RCC 7860 (cell line): ENCODE measurements at regions not wholly inside any gene's neighbourhood (a gene's known extent, or its start where the extent isn't known, plus 50 kb on each side); places are given as distances from the start of the nearest gene placed in this dataset.
"Not testable (repeated sequence)": the region's sequence is repeated elsewhere in the genome, so short reads cannot be mapped to it uniquely, and the experiment has no call there.

Experiments
- DNase-seq: peaks from one replicate; pipeline ENCODE4 v3.0.0-alpha.2; 2015; ENCODE audit warnings: low spot score
- FAIRE-seq: peaks from 2 replicates; lab custom pipeline; 2012; peaks lifted over from hg19 to GRCh38; lab: Jason Lieb, UNC

- DNase-seq = peak; percentile 41
- no peak for FAIRE-seq
These were observed 90.0 kb downstream of the GPR88 start for GRCh38 chr1:100627936-100628335.

DNA sequence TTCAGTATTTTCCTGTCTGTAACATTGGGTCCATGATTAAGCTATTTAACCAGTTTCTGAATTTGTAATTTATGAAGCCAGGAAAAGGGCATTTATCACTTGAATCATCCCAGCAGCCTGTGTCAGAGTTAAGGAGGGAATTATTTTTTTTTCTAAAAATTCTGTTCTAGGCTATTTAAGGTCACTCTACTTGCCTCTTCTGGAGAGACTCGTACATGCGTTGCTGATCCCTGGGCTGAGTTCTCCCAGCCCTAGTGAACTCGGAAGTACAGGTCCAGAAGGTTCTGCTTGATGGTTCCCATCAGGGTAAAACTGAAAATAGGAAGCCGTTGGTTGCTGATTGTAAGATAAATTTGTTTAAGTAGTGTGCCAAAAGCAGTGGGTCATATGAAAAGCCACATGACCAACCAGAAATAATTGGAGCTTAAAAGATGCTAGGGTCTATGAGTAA lies 90.7 kb downstream of the GPR88 start:
- DNase-seq (peak; percentile 53), FAIRE-seq (peak; percentile 85)

- no peak for DNase-seq
These were observed 90.2 kb upstream of the VCAM1 start for GRCh38 chr1:100629391-100629790.

GRCh38 chr1:100631015-100631551 lies 88.5 kb upstream of the VCAM1 start:
- FAIRE-seq (peak; percentile 99), DNase-seq (peak; percentile 100)

More at GRCh38 chr1:100629391-100629790, 90.2 kb upstream of the VCAM1 start:
- FAIRE-seq = no peak

DNA sequence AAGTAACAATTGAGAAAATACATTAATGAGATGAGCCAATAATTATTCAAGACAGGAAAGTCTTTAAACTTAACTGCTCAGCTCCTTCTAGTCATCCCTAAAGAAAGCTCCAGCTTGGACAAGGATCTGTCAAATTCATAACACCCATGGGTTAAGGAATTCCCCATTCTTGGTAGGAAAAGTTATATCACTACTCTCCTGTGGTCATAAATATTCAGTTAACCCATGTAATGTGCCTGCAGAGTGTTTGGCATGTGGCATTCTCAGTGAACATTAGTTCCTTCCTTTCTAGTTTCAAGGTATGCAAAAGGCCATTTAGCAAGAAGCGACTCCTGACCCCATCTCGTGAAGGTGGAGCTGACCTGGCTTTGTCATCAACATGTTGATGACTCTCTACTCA lies 76.7 kb upstream of the VCAM1 start:
- DNase-seq = peak; percentile 45
- peak; percentile 44 for FAIRE-seq

- DNase-seq (peak; percentile 73), FAIRE-seq (peak; percentile 95)
These were observed 75.9 kb upstream of the VCAM1 start for GRCh38 chr1:100643471-100644196.

DNA sequence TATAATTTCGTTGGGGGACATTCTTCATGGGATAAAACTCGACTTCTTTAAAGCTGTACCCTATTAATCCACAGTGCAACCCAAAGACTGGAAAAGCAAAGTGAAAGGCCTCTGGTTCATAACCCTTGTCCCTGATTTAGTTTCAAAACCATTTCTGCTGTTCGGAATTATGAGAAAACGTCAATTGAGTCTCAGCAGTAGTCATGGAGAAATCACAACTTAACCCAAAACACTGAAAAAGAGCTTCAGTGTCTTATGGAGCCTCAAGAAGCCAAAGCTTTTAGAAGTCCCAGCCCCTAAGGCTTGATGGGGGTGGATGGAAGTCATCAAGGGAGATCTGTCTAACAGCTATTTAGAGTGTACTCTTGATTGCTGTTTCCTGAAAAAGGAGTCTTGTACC lies 73.5 kb upstream of the VCAM1 start:
- FAIRE-seq (no peak), DNase-seq (no peak)

GRCh38 chr1:100649146-100649545 lies 70.4 kb upstream of the VCAM1 start:
- no peak for FAIRE-seq
- no peak for DNase-seq

- peak; percentile 85 for DNase-seq
- FAIRE-seq = peak; percentile 92
These were observed 61.4 kb upstream of the VCAM1 start for GRCh38 chr1:100657876-100658715.

DNA sequence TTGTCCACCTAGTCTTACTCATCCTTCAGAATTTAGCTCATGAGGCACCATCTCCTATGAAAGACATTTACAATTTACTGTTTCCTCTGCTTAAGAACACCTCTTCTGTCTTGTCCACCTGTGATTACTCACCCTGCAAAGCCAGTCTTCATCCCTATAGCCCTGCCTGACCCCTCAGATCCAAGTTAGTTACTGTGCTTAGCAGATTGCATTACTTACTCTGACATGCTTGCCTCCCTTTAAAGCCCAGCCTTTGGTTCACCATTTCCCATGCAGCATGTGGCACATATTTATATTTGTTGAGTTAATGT lies 60.9 kb upstream of the VCAM1 start:
- FAIRE-seq = no peak
- DNase-seq = no peak

GRCh38 chr1:100661176-100661575 lies 58.4 kb upstream of the VCAM1 start:
- FAIRE-seq (no peak), DNase-seq (no peak)

DNA sequence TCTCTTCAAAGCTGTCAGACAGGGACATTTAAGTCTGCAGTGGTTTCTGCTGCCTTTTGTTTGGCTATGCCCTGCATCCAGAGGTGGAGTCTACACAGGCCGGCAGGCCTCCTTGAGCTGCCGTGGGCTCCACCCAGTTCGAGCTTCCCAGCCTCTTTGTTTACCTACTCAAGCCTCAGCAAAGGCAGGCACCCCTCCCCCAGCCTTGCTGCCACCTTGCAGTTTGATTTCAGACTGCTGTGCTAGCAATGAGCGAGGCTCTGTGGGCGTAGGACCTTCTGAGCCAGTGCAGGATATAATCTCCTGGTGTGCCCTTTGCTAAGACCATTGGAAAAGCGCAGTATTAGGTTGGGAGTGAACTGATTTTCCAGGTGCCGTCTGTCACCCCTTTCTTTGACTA lies 51.0 kb upstream of the VCAM1 start:
- not testable (repeated sequence) for DNase-seq, FAIRE-seq
